ENCODE measurements at regions not wholly inside any gene's neighbourhood (a gene's known extent, or its start where the extent isn't known, plus 50 kb on each side); places are given as distances from the start of the nearest gene placed in this dataset.

DNA sequence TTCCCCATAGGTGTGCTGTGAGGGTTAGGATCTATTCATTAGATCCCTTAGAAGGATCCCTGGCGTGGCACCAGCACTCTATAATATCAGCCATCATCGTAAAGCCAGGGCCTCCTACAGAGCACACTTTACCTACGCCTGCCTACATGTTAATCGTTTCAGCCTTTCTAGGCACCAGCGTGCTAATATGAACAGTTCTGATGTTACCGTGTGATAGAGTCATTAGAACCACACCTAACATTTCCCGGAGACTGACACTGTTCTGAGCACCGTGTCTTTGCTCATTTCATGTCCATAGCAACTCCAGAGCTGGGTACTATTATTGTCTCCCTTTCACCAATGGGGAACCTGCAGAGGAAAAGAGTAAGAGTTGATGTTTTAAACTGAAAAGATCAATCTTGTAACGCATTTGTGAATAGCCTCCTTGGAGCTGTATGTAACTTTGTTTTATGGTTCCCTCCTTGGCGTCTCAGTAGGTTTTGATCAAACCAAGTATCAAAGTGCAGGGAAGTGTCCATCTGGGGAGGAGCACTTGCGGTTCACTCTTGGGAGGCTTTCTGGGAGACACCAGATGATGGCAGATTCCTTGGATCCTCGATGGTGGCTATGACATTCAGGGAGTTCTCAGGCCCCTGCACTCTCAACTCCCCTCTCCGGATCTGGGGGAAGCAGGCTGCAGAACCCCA, 73.8 kb upstream of the KCNG1 start:
- TF ChIP-seq CTCF (IDR thresholded peaks at IDR 0.05) (no peak), POLR2A (IDR thresholded peaks at IDR 0.05) (no peak)

All from lower leg skin (tissue), 3 donors.